ENCODE measurements at regions not wholly inside any gene's neighbourhood (a gene's known extent, or its start where the extent isn't known, plus 50 kb on each side); places are given as distances from the start of the nearest gene placed in this dataset.
"Not testable (repeated sequence)": the region's sequence is repeated elsewhere in the genome, so short reads cannot be mapped to it uniquely, and the experiment has no call there.

DNA sequence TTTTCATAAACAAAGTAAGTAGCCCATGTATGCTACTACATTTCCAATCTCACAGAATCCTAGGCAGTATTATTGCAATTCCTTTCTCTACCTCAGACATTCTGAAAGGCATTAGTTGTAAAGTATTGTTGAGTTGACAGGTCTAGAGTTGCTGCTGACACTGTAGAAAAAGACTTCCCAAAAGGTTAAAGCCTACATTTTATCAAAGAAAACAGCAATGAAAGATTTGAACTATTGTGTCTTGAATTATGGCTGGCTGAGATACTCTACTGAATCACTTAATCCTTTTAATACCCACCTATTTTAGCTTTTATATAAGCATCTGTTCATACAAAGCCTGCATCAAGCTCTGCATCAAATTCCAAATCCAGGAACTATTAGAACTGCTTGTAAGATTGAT is 1082.0 kb downstream of the OLFM4 start:
- H3F3A ChIP-seq (ENCODE audit: insufficient read depth, low read length, poor library complexity, severe bottlenecking), result no peaks in the 10 kb centered on the region
- H4K20me1 ChIP-seq (ENCODE audit: insufficient read depth), result no peaks in the 10 kb centered on the region
- no peak overlapping the region for H2AFZ ChIP-seq (ENCODE audit: low read depth, low read length)
- TF ChIP-seq EZH2 (IDR thresholded peaks at IDR 0.05; ENCODE audit: borderline replicate concordance, insufficient read depth, low read length, poor library complexity, severe bottlenecking) (no peak), RAD21 (conservative IDR thresholded peaks at IDR 0.05) (no peak), TAF1 (IDR thresholded peaks at IDR 0.05; ENCODE audit: low read depth) (no peak), MXI1 (conservative IDR thresholded peaks at IDR 0.05; ENCODE audit: poor library complexity, severe bottlenecking) (no peak), POLR2AphosphoS5 (IDR thresholded peaks at IDR 0.05) (peak; percentile 36), EP300 (conservative IDR thresholded peaks at IDR 0.05; ENCODE audit: poor library complexity, severe bottlenecking) (peak; percentile 74), CTCF (IDR thresholded peaks at IDR 0.05; ENCODE audit: poor library complexity, severe bottlenecking) (peak; percentile 16), SMC3 (conservative IDR thresholded peaks at IDR 0.05; ENCODE audit: poor library complexity) (no peak), REST (IDR thresholded peaks at IDR 0.05; ENCODE audit: borderline replicate concordance) (peak; percentile 30)
- no peak overlapping the region for H3K4me2 ChIP-seq (ENCODE audit: low read length)
- H3K4me3 ChIP-seq (ENCODE audit: low read length), result no peak overlapping the region
- no peak overlapping the region for H3K9ac ChIP-seq (ENCODE audit: low read length)
- H3K9me3 ChIP-seq (ENCODE audit: low read length), result no peaks in the 10 kb centered on the region
- no peaks in the 10 kb centered on the region for H3K9me2 ChIP-seq (ENCODE audit: insufficient read depth, low read length)
- H3K36me3 ChIP-seq (ENCODE audit: insufficient read depth, low read length), result no peaks in the 10 kb centered on the region
- H3K27ac ChIP-seq (ENCODE audit: low read length), result no peak overlapping the region
- H3K27me3 ChIP-seq (ENCODE audit: insufficient read depth, low read depth, low read length), result no peaks in the 10 kb centered on the region
- no peaks in the 10 kb centered on the region for H3K79me2 ChIP-seq (replicated peaks; ENCODE audit: insufficient read depth, low read length)

DNA sequence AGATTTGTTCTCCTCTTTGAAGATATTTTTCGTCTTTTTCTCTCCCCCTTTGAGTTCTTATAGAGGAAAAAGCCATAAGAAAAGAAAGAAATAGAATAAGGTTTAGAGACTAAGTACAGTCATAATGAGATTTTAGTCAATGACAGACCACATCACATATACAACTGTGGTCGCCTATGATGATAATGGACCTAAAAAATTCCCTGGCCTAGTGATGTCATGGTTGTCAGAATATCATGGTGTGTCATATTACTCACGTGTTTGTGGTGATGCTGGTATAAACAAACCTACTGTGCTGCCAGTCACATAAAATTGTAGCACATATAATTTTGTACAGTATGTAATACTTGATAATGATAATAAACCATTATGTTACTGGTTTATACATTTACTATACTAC is 1096.1 kb downstream of the OLFM4 start:
- Histone ChIP-seq H3K4me2 (ENCODE audit: low read length) (no peak overlapping the region), H3K9ac (ENCODE audit: low read length) (no peak overlapping the region), H3K79me2 (replicated peaks; ENCODE audit: insufficient read depth, low read length) (no peaks in the 10 kb centered on the region), H3K4me3 (ENCODE audit: low read length) (no peak overlapping the region), H3K9me2 (ENCODE audit: insufficient read depth, low read length) (no peaks in the 10 kb centered on the region), H3K27me3 (ENCODE audit: insufficient read depth, low read depth, low read length) (no peaks in the 10 kb centered on the region), H2AFZ (ENCODE audit: low read depth, low read length) (no peak overlapping the region), H3K9me3 (ENCODE audit: low read length) (no peaks in the 10 kb centered on the region), H3K36me3 (ENCODE audit: insufficient read depth, low read length) (no peaks in the 10 kb centered on the region), H3K27ac (ENCODE audit: low read length) (no peak overlapping the region), H3F3A (ENCODE audit: insufficient read depth, low read length, poor library complexity, severe bottlenecking) (no peaks in the 10 kb centered on the region), H4K20me1 (ENCODE audit: insufficient read depth) (no peaks in the 10 kb centered on the region)
- no peak for TF ChIP-seq REST (IDR thresholded peaks at IDR 0.05; ENCODE audit: borderline replicate concordance)
- no peak for TF ChIP-seq TAF1 (IDR thresholded peaks at IDR 0.05; ENCODE audit: low read depth)
- no peak for TF ChIP-seq EZH2 (IDR thresholded peaks at IDR 0.05; ENCODE audit: borderline replicate concordance, insufficient read depth, low read length, poor library complexity, severe bottlenecking)
- no peak for TF ChIP-seq SMC3 (conservative IDR thresholded peaks at IDR 0.05; ENCODE audit: poor library complexity)

- H3F3A ChIP-seq (ENCODE audit: insufficient read depth, low read length, poor library complexity, severe bottlenecking); H3K27me3 ChIP-seq (ENCODE audit: insufficient read depth, low read depth, low read length); H3K4me2 ChIP-seq (ENCODE audit: low read length); H3K4me3 ChIP-seq (ENCODE audit: low read length); H3K79me2 ChIP-seq (replicated peaks; ENCODE audit: insufficient read depth, low read length); H2AFZ ChIP-seq (ENCODE audit: low read depth, low read length); H3K9ac ChIP-seq (ENCODE audit: low read length); H4K20me1 ChIP-seq (ENCODE audit: insufficient read depth); H3K9me3 ChIP-seq (ENCODE audit: low read length); H3K9me2 ChIP-seq (ENCODE audit: insufficient read depth, low read length); H3K36me3 ChIP-seq (ENCODE audit: insufficient read depth, low read length); H3K27ac ChIP-seq (ENCODE audit: low read length): not testable (repeated sequence)
These were observed 1102.3 kb downstream of the OLFM4 start for GRCh38 chr13:54130931-54131330.

DNA sequence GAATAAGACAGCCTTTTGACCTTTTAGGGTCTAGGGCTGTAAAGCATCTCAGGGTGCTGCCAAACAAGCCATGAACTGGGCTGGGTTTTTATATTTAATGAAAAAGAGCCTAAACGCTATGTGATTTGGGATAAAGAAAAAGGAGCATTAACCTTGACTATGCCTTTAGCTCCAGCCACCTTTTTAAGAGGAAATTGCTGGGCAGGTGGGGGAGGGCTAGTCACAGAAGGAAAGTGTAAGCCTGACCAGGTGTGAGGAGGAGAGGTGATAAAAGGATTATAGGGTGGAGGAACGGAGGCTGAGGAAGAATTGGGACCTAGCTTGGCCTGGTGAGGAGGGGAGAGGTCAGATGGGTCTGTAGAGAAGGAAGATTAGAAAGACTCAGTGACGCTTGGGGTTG is 1102.8 kb downstream of the OLFM4 start:
- H3K27me3 ChIP-seq (ENCODE audit: insufficient read depth, low read depth, low read length); H3K4me3 ChIP-seq (ENCODE audit: low read length); H3K9ac ChIP-seq (ENCODE audit: low read length); H3K79me2 ChIP-seq (replicated peaks; ENCODE audit: insufficient read depth, low read length); H3K4me2 ChIP-seq (ENCODE audit: low read length); H4K20me1 ChIP-seq (ENCODE audit: insufficient read depth); H3K9me2 ChIP-seq (ENCODE audit: insufficient read depth, low read length); H3K9me3 ChIP-seq (ENCODE audit: low read length); H3K36me3 ChIP-seq (ENCODE audit: insufficient read depth, low read length); H3K27ac ChIP-seq (ENCODE audit: low read length); H3F3A ChIP-seq (ENCODE audit: insufficient read depth, low read length, poor library complexity, severe bottlenecking); H2AFZ ChIP-seq (ENCODE audit: low read depth, low read length): not testable (repeated sequence)
